ENCODE measurements at regions not wholly inside any gene's neighbourhood (a gene's known extent, or its start where the extent isn't known, plus 50 kb on each side); places are given as distances from the start of the nearest gene placed in this dataset.

GRCh38 chr13:42377640-42378382, 105.9 kb downstream of the AKAP11 start:
- no peak for TF ChIP-seq CTCF (IDR thresholded peaks at IDR 0.05; ENCODE audit: low read depth, low read length)
- peak; percentile 98 for TF ChIP-seq EZH2phosphoT487 (IDR thresholded peaks at IDR 0.05; ENCODE audit: low read depth)

Measured in OCI-LY3 (cell line).